Sigmoid colon (tissue), 3 donors: ENCODE measurements at regions not wholly inside any gene's neighbourhood (a gene's known extent, or its start where the extent isn't known, plus 50 kb on each side); places are given as distances from the start of the nearest gene placed in this dataset.

Source experiments
- POLR2A ChIP-seq, 2 donors: fragments of 450-650 bp; IDR thresholded peaks; one replicate each; pipeline ENCODE4 v1.6.1; 2016; ENCODE audit warnings: antibody characterized with exemption in 2 of 2, mild to moderate bottlenecking in 2 of 2, moderate library complexity in 2 of 2
- TF ChIP-seq, protein P1 (sequence below), 4 experiments: fragments of 450-650 bp in 3 of 4; fragments of 200-600 bp in 1 of 4; IDR thresholded peaks; one replicate each; pipeline ENCODE4 v1.5.1; 2016 to 2019; ENCODE audit warnings: antibody characterized with exemption in 4 of 4, mild to moderate bottlenecking in 3 of 4, moderate library complexity in 2 of 4

DNA sequence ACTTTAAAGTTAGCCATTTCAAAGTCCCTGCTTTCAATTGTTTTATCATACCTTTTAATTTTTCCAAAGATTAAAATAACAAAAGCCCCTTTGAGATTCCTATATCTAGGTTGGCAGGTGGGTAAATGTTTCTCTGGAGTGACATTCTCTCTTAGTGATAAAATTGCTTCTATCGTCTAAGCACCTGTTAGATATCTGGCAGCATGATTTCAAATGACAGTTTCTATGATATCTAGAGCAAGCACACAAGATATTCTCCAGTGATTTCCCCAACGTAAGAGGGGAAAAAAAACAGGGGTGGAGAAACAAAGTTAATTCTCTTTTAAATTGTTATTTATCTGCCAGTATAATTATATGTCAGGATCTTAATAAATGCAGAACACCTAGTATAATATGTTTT, 610.2 kb downstream of the DSC3 start:
- TF ChIP-seq, protein P1, sequence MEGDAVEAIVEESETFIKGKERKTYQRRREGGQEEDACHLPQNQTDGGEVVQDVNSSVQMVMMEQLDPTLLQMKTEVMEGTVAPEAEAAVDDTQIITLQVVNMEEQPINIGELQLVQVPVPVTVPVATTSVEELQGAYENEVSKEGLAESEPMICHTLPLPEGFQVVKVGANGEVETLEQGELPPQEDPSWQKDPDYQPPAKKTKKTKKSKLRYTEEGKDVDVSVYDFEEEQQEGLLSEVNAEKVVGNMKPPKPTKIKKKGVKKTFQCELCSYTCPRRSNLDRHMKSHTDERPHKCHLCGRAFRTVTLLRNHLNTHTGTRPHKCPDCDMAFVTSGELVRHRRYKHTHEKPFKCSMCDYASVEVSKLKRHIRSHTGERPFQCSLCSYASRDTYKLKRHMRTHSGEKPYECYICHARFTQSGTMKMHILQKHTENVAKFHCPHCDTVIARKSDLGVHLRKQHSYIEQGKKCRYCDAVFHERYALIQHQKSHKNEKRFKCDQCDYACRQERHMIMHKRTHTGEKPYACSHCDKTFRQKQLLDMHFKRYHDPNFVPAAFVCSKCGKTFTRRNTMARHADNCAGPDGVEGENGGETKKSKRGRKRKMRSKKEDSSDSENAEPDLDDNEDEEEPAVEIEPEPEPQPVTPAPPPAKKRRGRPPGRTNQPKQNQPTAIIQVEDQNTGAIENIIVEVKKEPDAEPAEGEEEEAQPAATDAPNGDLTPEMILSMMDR (IDR thresholded peaks at IDR 0.05): no peak
- no peak for TF ChIP-seq POLR2A (IDR thresholded peaks at IDR 0.05)
